ENCODE measurements at regions not wholly inside any gene's neighbourhood (a gene's known extent, or its start where the extent isn't known, plus 50 kb on each side); places are given as distances from the start of the nearest gene placed in this dataset.

- TF ChIP-seq ZNF274 (IDR thresholded peaks at IDR 0.05; ENCODE audit: low read depth, low read length) (no peak), SUZ12 (IDR thresholded peaks at IDR 0.05; ENCODE audit: extremely low read depth, insufficient read depth, insufficient read length) (no peak), YY1 (IDR thresholded peaks at IDR 0.05; ENCODE audit: insufficient read depth, insufficient read length) (no peak)
Measured at GRCh38 chr14:45902241-45902640, 649.2 kb upstream of the MIS18BP1 start.
